ENCODE measurements at regions not wholly inside any gene's neighbourhood (a gene's known extent, or its start where the extent isn't known, plus 50 kb on each side); places are given as distances from the start of the nearest gene placed in this dataset.
A peak's percentile ranks its signal among the peaks of the same experiment; 100 is the strongest.

- TF ChIP-seq ZNF776 (tag by site-specific recombination; IDR thresholded peaks at IDR 0.05; ENCODE audit: borderline replicate concordance) (no peak), ZNF16 (tag by site-specific recombination; IDR thresholded peaks at IDR 0.05; ENCODE audit: low read depth) (peak; percentile 68; the same call in 1 of the 2 replicates), ZBTB7A (tag by site-specific recombination; IDR thresholded peaks at IDR 0.05; ENCODE audit: low read depth) (no peak)
Observed at GRCh38 chr11:69356703-69357457, 62.9 kb downstream of the MYEOV start (continued).

GRCh38 chr11:69357458-69358397, 63.8 kb downstream of the MYEOV start:
- no peak overlapping the region for H3K4me3 ChIP-seq (ENCODE audit: low read depth, low read length)
- H3K36me3 ChIP-seq (ENCODE audit: control insufficient read depth in 2 of 2, insufficient read depth in 1 of 2, low read length in 2 of 2): no peaks in the 10 kb centered on the region
- TF ChIP-seq ZSCAN4 (tag by site-specific recombination; IDR thresholded peaks at IDR 0.05) (peak; percentile 93), ZNF585B (tag by site-specific recombination; IDR thresholded peaks at IDR 0.05) (no peak)
- no peaks in the 10 kb centered on the region for H3K9me3 ChIP-seq (ENCODE audit: control insufficient read depth, insufficient read depth, low read depth, low read length)
- ChIA-PET CTCF (no interaction called here), POLR2A (no interaction called here)
- H3K27ac ChIP-seq (ENCODE audit: extremely low read depth, low read depth, low read length): no peak overlapping the region
- no peaks in the 10 kb centered on the region for H3K4me1 ChIP-seq (ENCODE audit: control insufficient read depth, insufficient read depth, low read length)

- H3K4me1 ChIP-seq (ENCODE audit: control insufficient read depth, insufficient read depth, low read length): no peaks in the 10 kb centered on the region
- H3K4me3 ChIP-seq (ENCODE audit: low read depth, low read length): no peak overlapping the region
- H3K36me3 ChIP-seq (ENCODE audit: control insufficient read depth in 2 of 2, insufficient read depth in 1 of 2, low read length in 2 of 2): no peaks in the 10 kb centered on the region
- POLR2A ChIA-PET: no interaction called here
- no peak overlapping the region for H3K27ac ChIP-seq (ENCODE audit: extremely low read depth, low read depth, low read length)
- H3K9me3 ChIP-seq (ENCODE audit: control insufficient read depth, insufficient read depth, low read depth, low read length): no peaks in the 10 kb centered on the region
- no peak for TF ChIP-seq ZNF600 (tag by site-specific recombination; IDR thresholded peaks at IDR 0.05)
- TF ChIP-seq ZNF623 (tag by site-specific recombination; IDR thresholded peaks at IDR 0.05): 0 out of 2 replicates have a peak, but pooled peaks have one; percentile 18
- CTCF ChIA-PET: no interaction called here
Observed at GRCh38 chr11:69358398-69359020, 64.6 kb downstream of the MYEOV start.

GRCh38 chr11:69359735-69360480, 66.0 kb downstream of the MYEOV start:
- Histone ChIP-seq H3K4me3 (ENCODE audit: low read depth, low read length) (no peak overlapping the region), H3K4me1 (ENCODE audit: control insufficient read depth, insufficient read depth, low read length) (no peaks in the 10 kb centered on the region), H3K27ac (ENCODE audit: extremely low read depth, low read depth, low read length) (no peak overlapping the region), H3K9me3 (ENCODE audit: control insufficient read depth, insufficient read depth, low read depth, low read length) (no peaks in the 10 kb centered on the region), H3K36me3 (ENCODE audit: control insufficient read depth in 2 of 2, insufficient read depth in 1 of 2, low read length in 2 of 2) (no peaks in the 10 kb centered on the region)
- CTCF ChIA-PET: no interaction called here
- TF ChIP-seq ZNF830 (tag by site-specific recombination; IDR thresholded peaks at IDR 0.05; ENCODE audit: low read depth): no peak
- peak; percentile 77 for TF ChIP-seq SETDB1 (IDR thresholded peaks at IDR 0.05; ENCODE audit: insufficient read length, low read length)
- no peak for TF ChIP-seq ZBTB44 (tag by site-specific recombination; IDR thresholded peaks at IDR 0.05)
- TF ChIP-seq ZNF280D (tag by site-specific recombination; IDR thresholded peaks at IDR 0.05): 0 out of 2 replicates have a peak, but pooled peaks have one; percentile 50
- POLR2A ChIA-PET: no interaction called here

All from HEK293 (cell line).